SK-N-SH (cell line): ENCODE measurements at regions not wholly inside any gene's neighbourhood (a gene's known extent, or its start where the extent isn't known, plus 50 kb on each side); places are given as distances from the start of the nearest gene placed in this dataset.

Experiments
- CTCF ChIA-PET: fragments of 300-600, 350-600 bp; formaldehyde crosslinking; extraction: SDS; loops from one replicate; lab custom pipeline; 2021; lab: Yijun Ruan, JAX
- POLR2A ChIA-PET: fragments of 350-600 bp; sonication (Branson Sonifier 250); formaldehyde crosslinking; extraction: SDS; loops from one replicate; lab custom pipeline; 2020; ENCODE audit warnings: antibody characterized with exemption, inconsistent platforms; lab: Yijun Ruan, JAX
- DNase-seq: peaks from one replicate; pipeline ENCODE4 v3.0.0; 2012
- H2AFZ ChIP-seq: fragments of 200-600 bp; sonication (generic); 2 replicates; pipeline ENCODE4 v1.8.1; 2016; ENCODE audit warnings: antibody characterized with exemption, mild to moderate bottlenecking, low read depth
- H3F3A ChIP-seq: fragments of 200-600 bp; sonication (generic); replicated peaks from 2 replicates; pipeline ENCODE3; 2016; ENCODE audit warnings: antibody characterized with exemption, mild to moderate bottlenecking; ENCODE audit not compliant: insufficient read depth
- H3K27ac ChIP-seq, 2 experiments: fragments of 200-500 bp in 1 of 2; fragments of 200-600 bp in 1 of 2; sonication (Bioruptor generic) in 1 of 2; sonication (generic), shearing (Covaris generic) in 1 of 2; 2 replicates each; pipeline versions ENCODE4 v1.5.1 to v1.6.1; 2014 to 2016; ENCODE audit warnings: low read depth in 2 of 2, inconsistent platforms in 1 of 2, low read length in 1 of 2, mild to moderate bottlenecking in 1 of 2, mixed read lengths in 1 of 2
- H3K27me3 ChIP-seq: fragments of 200-600 bp; sonication (generic), shearing (Covaris generic); 2 replicates; pipeline ENCODE4 v1.6.1; 2016; ENCODE audit warnings: mixed run types; ENCODE audit not compliant: insufficient read depth
- H3K36me3 ChIP-seq, 2 experiments: fragments of 200-500 bp in 1 of 2; fragments of 200-600 bp in 1 of 2; sonication (Bioruptor generic) in 1 of 2; sonication (generic) in 1 of 2; replicated peaks in 1 of 2; 2 replicates each; pipeline versions ENCODE3 to v1.5.1; 2014 to 2016; ENCODE audit warnings: low read length in 1 of 2, mild to moderate bottlenecking in 1 of 2; ENCODE audit not compliant: insufficient read depth in 2 of 2, control insufficient read depth in 1 of 2
- H3K4me1 ChIP-seq, 2 experiments: fragments of 200-500 bp in 1 of 2; fragments of 200-600 bp in 1 of 2; sonication (Bioruptor generic) in 1 of 2; sonication (generic), shearing (Covaris generic) in 1 of 2; 2 replicates each; pipeline versions ENCODE4 v1.5.1 to v1.6.1; 2014 to 2016; ENCODE audit warnings: low read depth in 1 of 2, low read length in 1 of 2, mixed run types in 1 of 2; ENCODE audit not compliant: insufficient read depth in 2 of 2, control insufficient read depth in 1 of 2
- H3K4me2 ChIP-seq: fragments of 200-600 bp; sonication (generic), shearing (Covaris generic); 2 replicates; pipeline ENCODE4 v1.6.1; 2017; ENCODE audit warnings: mixed run types
- H3K4me3 ChIP-seq, 2 experiments: fragments of 200-500 bp in 1 of 2; fragments of 200-600 bp in 1 of 2; sonication (Bioruptor generic) in 1 of 2; sonication (generic), shearing (Covaris generic) in 1 of 2; 2 replicates each; pipeline versions ENCODE4 v1.5.1 to v1.8.1; 2014 to 2016; ENCODE audit warnings: low read depth in 2 of 2, inconsistent platforms in 1 of 2, low read length in 1 of 2, mild to moderate bottlenecking in 1 of 2, mixed read lengths in 1 of 2, moderate library complexity in 1 of 2
- H3K79me2 ChIP-seq: fragments of 200-600 bp; sonication (generic); 2 replicates; pipeline ENCODE4 v1.8.1; 2017; ENCODE audit warnings: mild to moderate bottlenecking; ENCODE audit not compliant: insufficient read depth
- H3K9ac ChIP-seq: fragments of 200-600 bp; sonication (generic); 2 replicates; pipeline ENCODE4 v1.6.1; 2017; ENCODE audit warnings: mixed run types
- H3K9me2 ChIP-seq: fragments of 200-600 bp; sonication (generic); 2 replicates; pipeline ENCODE4 v1.6.1; 2017; ENCODE audit warnings: mixed run types
- H3K9me3 ChIP-seq: fragments of 200-600 bp; sonication (generic); 2 replicates; pipeline ENCODE4 v1.6.1; 2017; ENCODE audit warnings: mixed run types, mild to moderate bottlenecking, moderate library complexity
- H4K20me1 ChIP-seq: fragments of 200-600 bp; sonication (generic); 2 replicates; pipeline ENCODE4 v1.6.1; 2017; ENCODE audit warnings: mild to moderate bottlenecking, mixed run types; ENCODE audit not compliant: insufficient read depth
- CHD2 ChIP-seq: fragments of 150-350 bp; IDR thresholded peaks from 2 replicates; pipeline ENCODE4 v1.6.1; 2018; ENCODE audit warnings: low read length; ENCODE audit not compliant: partially characterized antibody
- ELF1 ChIP-seq: IDR thresholded peaks from 2 replicates; pipeline ENCODE4 v1.4.0; 2012
- EP300 ChIP-seq, 2 experiments: IDR thresholded peaks; 2 replicates each; pipeline versions ENCODE4 v1.4.0 to v1.6.1; 2012; ENCODE audit warnings: borderline replicate concordance in 1 of 2, low read depth in 1 of 2, low read length in 1 of 2
- FOSL2 ChIP-seq: IDR thresholded peaks from 2 replicates; pipeline ENCODE4 v1.4.0; 2012; ENCODE audit warnings: low read depth, mild to moderate bottlenecking, moderate library complexity, borderline replicate concordance
- FOXJ3 ChIP-seq: sonication (generic); formaldehyde crosslinking; IDR thresholded peaks from 2 replicates; pipeline ENCODE4 v1.5.1; 2020; ENCODE audit warnings: mild to moderate bottlenecking, missing genetic modification reagents
- FOXM1 ChIP-seq: IDR thresholded peaks from 2 replicates; pipeline ENCODE4 v1.4.0; 2012; ENCODE audit warnings: low read depth, mild to moderate bottlenecking
- GABPA ChIP-seq: IDR thresholded peaks from 2 replicates; pipeline ENCODE4 v1.4.0; 2012; ENCODE audit warnings: low read depth, mild to moderate bottlenecking
- MEF2A ChIP-seq: IDR thresholded peaks from 2 replicates; pipeline ENCODE4 v1.4.0; 2012; ENCODE audit warnings: low read depth, borderline replicate concordance
- MXI1 ChIP-seq: IDR thresholded peaks from 2 replicates; pipeline ENCODE4 v1.6.1; 2012; ENCODE audit warnings: mild to moderate bottlenecking, low read depth, low read length, improper control_type of control experiment
- RCOR1 ChIP-seq: fragments of 150-350 bp; IDR thresholded peaks from 2 replicates; pipeline ENCODE4 v1.6.1; 2017; ENCODE audit warnings: antibody characterized with exemption, low read length
- WGBS: methylation state at CpG from one replicate; pipeline ENCODE4 v1.1.6; 2017; ENCODE audit warnings: low lambda C conversion rate; 5-methylcytosine and 5-hydroxymethylcytosine counted together
- TF ChIP-seq, protein P1 (sequence below): fragments of 150-350 bp; IDR thresholded peaks from 2 replicates; pipeline ENCODE4 v1.6.1; 2016; ENCODE audit warnings: mild to moderate bottlenecking, low read depth, low read length
- TF ChIP-seq, protein P2 (sequence below): IDR thresholded peaks from 2 replicates; pipeline ENCODE4 v1.4.0; 2012; ENCODE audit warnings: low read depth, borderline replicate concordance

DNA sequence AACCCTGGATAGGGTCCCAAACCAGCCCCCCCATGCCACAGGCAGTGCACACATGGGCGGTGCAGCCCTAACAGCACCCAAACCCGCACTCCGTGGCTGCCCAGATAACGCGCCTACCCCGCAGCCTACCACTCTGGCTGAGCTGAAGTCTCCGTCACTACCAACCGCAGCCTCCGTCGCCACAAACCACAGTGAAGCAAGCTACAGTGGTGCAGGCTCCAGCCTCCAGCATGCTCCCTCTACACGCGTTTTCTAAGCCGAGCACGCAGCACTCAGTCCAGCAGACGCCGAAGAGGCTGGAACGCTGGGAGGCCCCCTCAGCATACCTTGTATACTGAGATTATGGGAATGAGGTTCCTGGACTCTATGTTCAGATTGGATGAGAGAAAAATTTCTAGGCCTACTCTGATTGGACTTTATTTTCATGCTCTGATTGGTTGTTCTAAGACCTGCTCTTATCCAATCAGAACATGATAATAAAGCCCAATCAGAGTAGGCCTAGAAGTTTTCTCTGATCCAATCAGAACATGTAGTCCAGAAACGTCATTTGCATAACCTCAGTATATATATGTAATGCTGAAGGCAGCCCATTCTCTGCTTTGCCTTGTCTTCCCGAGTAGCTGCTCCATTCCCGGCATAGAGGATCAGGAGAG lies 56.7 kb upstream of the C1QTNF9B start:
- Histone ChIP-seq H3K36me3 (no peaks in the 10 kb centered on the region), H3K79me2 (no peaks in the 10 kb centered on the region), H3K4me2 (no peak overlapping the region), H3K27ac (no peak overlapping the region), H3K27me3 (no peaks in the 10 kb centered on the region), H2AFZ (no peak overlapping the region), H3F3A (no peaks in the 10 kb centered on the region), H3K4me1 (no peaks in the 10 kb centered on the region; a peak in 1 of 4 replicates), H3K9ac (no peak overlapping the region), H3K4me3 (no peak overlapping the region), H4K20me1 (no peaks in the 10 kb centered on the region), H3K9me3 (no peaks in the 10 kb centered on the region), H3K9me2 (no peaks in the 10 kb centered on the region)
- WGBS: 89% methylated on average over 20 of the region's 20 CpGs
- no peak for DNase-seq
- POLR2A ChIA-PET: no interaction called here
- TF ChIP-seq FOXJ3 (CRISPR knock-in tag) (no peak), MEF2A (no peak), CHD2 (no peak), RCOR1 (no peak), GABPA (no peak)
- TF ChIP-seq, protein P1, sequence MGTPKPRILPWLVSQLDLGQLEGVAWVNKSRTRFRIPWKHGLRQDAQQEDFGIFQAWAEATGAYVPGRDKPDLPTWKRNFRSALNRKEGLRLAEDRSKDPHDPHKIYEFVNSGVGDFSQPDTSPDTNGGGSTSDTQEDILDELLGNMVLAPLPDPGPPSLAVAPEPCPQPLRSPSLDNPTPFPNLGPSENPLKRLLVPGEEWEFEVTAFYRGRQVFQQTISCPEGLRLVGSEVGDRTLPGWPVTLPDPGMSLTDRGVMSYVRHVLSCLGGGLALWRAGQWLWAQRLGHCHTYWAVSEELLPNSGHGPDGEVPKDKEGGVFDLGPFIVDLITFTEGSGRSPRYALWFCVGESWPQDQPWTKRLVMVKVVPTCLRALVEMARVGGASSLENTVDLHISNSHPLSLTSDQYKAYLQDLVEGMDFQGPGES: no peak
- TF ChIP-seq, protein P2, sequence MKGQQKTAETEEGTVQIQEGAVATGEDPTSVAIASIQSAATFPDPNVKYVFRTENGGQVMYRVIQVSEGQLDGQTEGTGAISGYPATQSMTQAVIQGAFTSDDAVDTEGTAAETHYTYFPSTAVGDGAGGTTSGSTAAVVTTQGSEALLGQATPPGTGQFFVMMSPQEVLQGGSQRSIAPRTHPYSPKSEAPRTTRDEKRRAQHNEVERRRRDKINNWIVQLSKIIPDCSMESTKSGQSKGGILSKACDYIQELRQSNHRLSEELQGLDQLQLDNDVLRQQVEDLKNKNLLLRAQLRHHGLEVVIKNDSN: no peak
- CTCF ChIA-PET: no interaction called here

DNA sequence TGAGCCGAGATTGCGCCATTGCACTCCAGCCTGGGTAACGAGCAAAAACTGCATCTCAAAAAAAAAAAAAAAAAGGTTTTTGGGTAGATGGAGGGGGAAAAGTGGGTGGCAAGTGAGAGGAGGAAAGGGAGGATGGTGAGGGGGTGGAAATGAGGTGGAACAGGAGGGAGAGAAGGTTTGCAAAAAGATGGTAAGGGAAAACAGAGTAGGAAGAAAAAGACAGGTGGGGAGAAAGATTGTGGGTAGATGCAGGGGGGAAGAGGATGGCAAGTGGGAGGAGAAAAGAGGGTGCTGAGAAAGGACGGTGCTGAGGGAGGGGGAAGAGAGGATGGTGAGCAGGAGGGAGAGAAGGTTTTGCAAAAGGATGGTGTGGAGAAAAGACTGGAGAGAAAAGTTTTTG lies 57.8 kb upstream of the C1QTNF9B start:
- Histone ChIP-seq H3K27ac (no peak overlapping the region), H3K27me3 (no peaks in the 10 kb centered on the region), H3F3A (no peaks in the 10 kb centered on the region), H3K36me3 (no peaks in the 10 kb centered on the region), H3K79me2 (no peaks in the 10 kb centered on the region), H3K9me3 (no peaks in the 10 kb centered on the region), H3K9ac (no peak overlapping the region), H2AFZ (no peak overlapping the region), H3K9me2 (no peaks in the 10 kb centered on the region), H3K4me1 (no peaks in the 10 kb centered on the region; a peak in 1 of 4 replicates), H3K4me3 (no peak overlapping the region), H4K20me1 (no peaks in the 10 kb centered on the region), H3K4me2 (no peak overlapping the region)
- TF ChIP-seq EP300 (IDR thresholded peaks at IDR 0.05; ENCODE audit: borderline replicate concordance in 1 of 2, low read depth in 1 of 2, low read length in 1 of 2) (no peak), FOXM1 (no peak), FOSL2 (no peak), MXI1 (no peak), ELF1 (no peak)
- WGBS: 87% methylated on average over 4 of the region's 4 CpGs
- ChIA-PET POLR2A (no interaction called here), CTCF (interaction anchor here (0.6 kb wide), 1 partner anchor 339 kb away, joined by 3 read pairs; no protein-coding TSS in a partner anchor)
- no peak for DNase-seq
